HEK293 (cell line): ENCODE measurements at regions not wholly inside any gene's neighbourhood (a gene's known extent, or its start where the extent isn't known, plus 50 kb on each side); places are given as distances from the start of the nearest gene placed in this dataset.

Experiments used
- CTCF ChIP-seq: fragments of 450-650 bp; formaldehyde crosslinking; IDR thresholded peaks from 2 replicates; pipeline ENCODE4 v1.5.1; 2016; ENCODE audit warnings: missing biosample characterization, missing genetic modification characterization
- ZBTB1 ChIP-seq: fragments of 450-650 bp; formaldehyde crosslinking; IDR thresholded peaks from 2 replicates; pipeline ENCODE4 v1.5.1; 2016; ENCODE audit warnings: missing biosample characterization, missing genetic modification characterization
- ZBTB11 ChIP-seq: fragments of 450-650 bp; formaldehyde crosslinking; conservative IDR thresholded peaks from 2 replicates; pipeline ENCODE4 v1.5.1; 2016; ENCODE audit warnings: low read depth, missing biosample characterization, missing genetic modification characterization
- ZEB2 ChIP-seq: fragments of 450-650 bp; formaldehyde crosslinking; IDR thresholded peaks from 2 replicates; pipeline ENCODE4 v1.5.1; 2016; ENCODE audit warnings: missing biosample characterization, missing genetic modification characterization
- ZNF10 ChIP-seq: fragments of 450-650 bp; formaldehyde crosslinking; IDR thresholded peaks from 2 replicates; pipeline ENCODE4 v1.5.1; 2017; ENCODE audit warnings: missing biosample characterization, missing genetic modification characterization
- ZNF16 ChIP-seq: fragments of 450-650 bp; formaldehyde crosslinking; IDR thresholded peaks from 2 replicates; pipeline ENCODE4 v1.5.1; 2016; ENCODE audit warnings: low read depth, missing biosample characterization, missing genetic modification characterization
- ZNF335 ChIP-seq: fragments of 450-650 bp; formaldehyde crosslinking; conservative IDR thresholded peaks from 2 replicates; pipeline ENCODE4 v1.5.1; 2016; ENCODE audit warnings: missing biosample characterization, missing genetic modification characterization
- ZNF544 ChIP-seq: fragments of 450-650 bp; formaldehyde crosslinking; IDR thresholded peaks from 2 replicates; pipeline ENCODE4 v1.5.0; 2017; ENCODE audit warnings: missing biosample characterization, missing genetic modification characterization
- ZNF610 ChIP-seq: fragments of 450-650 bp; formaldehyde crosslinking; IDR thresholded peaks from 2 replicates; pipeline ENCODE4 v1.5.1; 2016; ENCODE audit warnings: missing biosample characterization, missing genetic modification characterization, borderline replicate concordance
- TF ChIP-seq, protein P1 (sequence below): fragments of 450-650 bp; formaldehyde crosslinking; IDR thresholded peaks from 2 replicates; pipeline ENCODE4 v1.5.1; 2017; ENCODE audit warnings: missing biosample characterization, missing genetic modification characterization
- TF ChIP-seq, protein P2 (sequence below): fragments of 450-650 bp; formaldehyde crosslinking; IDR thresholded peaks from 2 replicates; pipeline ENCODE4 v1.5.1; 2016; ENCODE audit warnings: missing biosample characterization, missing genetic modification characterization

- TF ChIP-seq, protein P1, sequence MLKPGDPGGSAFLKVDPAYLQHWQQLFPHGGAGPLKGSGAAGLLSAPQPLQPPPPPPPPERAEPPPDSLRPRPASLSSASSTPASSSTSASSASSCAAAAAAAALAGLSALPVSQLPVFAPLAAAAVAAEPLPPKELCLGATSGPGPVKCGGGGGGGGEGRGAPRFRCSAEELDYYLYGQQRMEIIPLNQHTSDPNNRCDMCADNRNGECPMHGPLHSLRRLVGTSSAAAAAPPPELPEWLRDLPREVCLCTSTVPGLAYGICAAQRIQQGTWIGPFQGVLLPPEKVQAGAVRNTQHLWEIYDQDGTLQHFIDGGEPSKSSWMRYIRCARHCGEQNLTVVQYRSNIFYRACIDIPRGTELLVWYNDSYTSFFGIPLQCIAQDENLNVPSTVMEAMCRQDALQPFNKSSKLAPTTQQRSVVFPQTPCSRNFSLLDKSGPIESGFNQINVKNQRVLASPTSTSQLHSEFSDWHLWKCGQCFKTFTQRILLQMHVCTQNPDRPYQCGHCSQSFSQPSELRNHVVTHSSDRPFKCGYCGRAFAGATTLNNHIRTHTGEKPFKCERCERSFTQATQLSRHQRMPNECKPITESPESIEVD (tag by site-specific recombination): no peak
- no peak for TF ChIP-seq ZBTB11 (tag by site-specific recombination)
- no peak for TF ChIP-seq CTCF (tag by site-specific recombination)
- TF ChIP-seq, protein P2, sequence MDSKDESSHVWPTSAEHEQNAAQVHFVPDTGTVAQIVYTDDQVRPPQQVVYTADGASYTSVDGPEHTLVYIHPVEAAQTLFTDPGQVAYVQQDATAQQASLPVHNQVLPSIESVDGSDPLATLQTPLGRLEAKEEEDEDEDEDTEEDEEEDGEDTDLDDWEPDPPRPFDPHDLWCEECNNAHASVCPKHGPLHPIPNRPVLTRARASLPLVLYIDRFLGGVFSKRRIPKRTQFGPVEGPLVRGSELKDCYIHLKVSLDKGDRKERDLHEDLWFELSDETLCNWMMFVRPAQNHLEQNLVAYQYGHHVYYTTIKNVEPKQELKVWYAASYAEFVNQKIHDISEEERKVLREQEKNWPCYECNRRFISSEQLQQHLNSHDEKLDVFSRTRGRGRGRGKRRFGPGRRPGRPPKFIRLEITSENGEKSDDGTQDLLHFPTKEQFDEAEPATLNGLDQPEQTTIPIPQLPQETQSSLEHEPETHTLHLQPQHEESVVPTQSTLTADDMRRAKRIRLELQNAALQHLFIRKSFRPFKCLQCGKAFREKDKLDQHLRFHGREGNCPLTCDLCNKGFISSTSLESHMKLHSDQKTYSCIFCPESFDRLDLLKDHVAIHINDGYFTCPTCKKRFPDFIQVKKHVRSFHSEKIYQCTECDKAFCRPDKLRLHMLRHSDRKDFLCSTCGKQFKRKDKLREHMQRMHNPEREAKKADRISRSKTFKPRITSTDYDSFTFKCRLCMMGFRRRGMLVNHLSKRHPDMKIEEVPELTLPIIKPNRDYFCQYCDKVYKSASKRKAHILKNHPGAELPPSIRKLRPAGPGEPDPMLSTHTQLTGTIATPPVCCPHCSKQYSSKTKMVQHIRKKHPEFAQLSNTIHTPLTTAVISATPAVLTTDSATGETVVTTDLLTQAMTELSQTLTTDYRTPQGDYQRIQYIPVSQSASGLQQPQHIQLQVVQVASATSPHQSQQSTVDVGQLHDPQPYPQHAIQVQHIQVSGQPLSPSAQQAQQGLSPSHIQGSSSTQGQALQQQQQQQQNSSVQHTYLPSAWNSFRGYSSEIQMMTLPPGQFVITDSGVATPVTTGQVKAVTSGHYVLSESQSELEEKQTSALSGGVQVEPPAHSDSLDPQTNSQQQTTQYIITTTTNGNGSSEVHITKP (tag by site-specific recombination): no peak
- TF ChIP-seq ZBTB1 (tag by site-specific recombination): no peak
- TF ChIP-seq ZNF544: no peak
- TF ChIP-seq ZNF16 (tag by site-specific recombination): no peak
- TF ChIP-seq ZNF335 (tag by site-specific recombination): no peak
- no peak for TF ChIP-seq ZNF610 (tag by site-specific recombination)
- no peak for TF ChIP-seq ZEB2
- no peak for TF ChIP-seq ZNF10 (tag by site-specific recombination)
Measured at GRCh38 chr5:179435181-179435580, 89.9 kb upstream of the ADAMTS2 start.
